ENCODE measurements at regions not wholly inside any gene's neighbourhood (a gene's known extent, or its start where the extent isn't known, plus 50 kb on each side); places are given as distances from the start of the nearest gene placed in this dataset.

DNA sequence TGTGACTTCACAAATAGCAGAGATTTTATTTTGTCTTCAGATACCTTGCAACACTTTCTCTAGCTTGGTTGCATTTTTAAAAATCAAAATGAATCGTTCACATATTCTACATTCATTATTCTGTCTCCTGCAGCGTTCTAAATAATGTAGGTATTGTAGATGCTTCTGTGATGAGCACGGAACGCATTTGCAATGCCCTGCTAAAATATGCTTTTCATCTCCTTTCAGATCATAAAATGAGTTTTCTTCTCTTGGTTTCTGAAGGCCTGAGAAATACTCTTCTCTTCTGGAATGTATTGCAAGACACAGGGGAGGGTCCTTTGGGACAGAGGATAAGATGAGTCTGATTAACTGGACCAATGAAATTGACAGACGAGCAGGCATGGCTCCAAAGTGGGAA, 390.7 kb downstream of the PREX1 start:
- TF ChIP-seq SP1 (IDR thresholded peaks at IDR 0.05) (no peak), ELF4 (IDR thresholded peaks at IDR 0.05) (no peak), TARDBP (IDR thresholded peaks at IDR 0.05) (no peak), LEF1 (IDR thresholded peaks at IDR 0.05; ENCODE audit: borderline replicate concordance) (no peak), FOXM1 (IDR thresholded peaks at IDR 0.05; ENCODE audit: borderline replicate concordance) (no peak), ZNF384 (IDR thresholded peaks at IDR 0.05) (no peak), CTBP1 (IDR thresholded peaks at IDR 0.05; ENCODE audit: borderline replicate concordance) (no peak)

All from HEK293T (cell line).